Stomach (tissue), 8 donors: ENCODE measurements at regions not wholly inside any gene's neighbourhood (a gene's known extent, or its start where the extent isn't known, plus 50 kb on each side); places are given as distances from the start of the nearest gene placed in this dataset.

ENCODE experiments used
- DNase-seq, 2 donors: peaks; one replicate each; pipeline versions ENCODE4 v3.0.0 to v3.0.0-alpha.2; 2013 to 2019
- H3K27ac ChIP-seq, 5 donors: fragments of 200-600 bp in 4 of 5; sonication (generic) in 4 of 5; one replicate each; pipeline ENCODE4 v1.5.1; 2013 to 2019; ENCODE audit warnings: mild to moderate bottlenecking in 1 of 5, moderate library complexity in 1 of 5
- H3K27me3 ChIP-seq, 3 donors: fragments of 200-600 bp; sonication (generic); one replicate each; pipeline ENCODE4 v1.5.1; 2017 to 2019; ENCODE audit warnings: mixed run types in 1 of 3
- H3K36me3 ChIP-seq, 4 donors: fragments of 200-600 bp; sonication (generic); 1 replicate in 3 of 4; 2 replicates in 1 of 4; pipeline ENCODE4 v1.5.1; 2016 to 2019
- H3K4me1 ChIP-seq, 4 donors: fragments of 200-600 bp; sonication (generic); one replicate each; pipeline ENCODE4 v1.5.1; 2016 to 2019
- H3K4me3 ChIP-seq, 4 donors: fragments of 200-600 bp; sonication (generic) in 3 of 4; one replicate each; pipeline ENCODE4 v1.5.1; 2016 to 2019; ENCODE audit warnings: mild to moderate bottlenecking in 1 of 4
- H3K9me3 ChIP-seq, 4 donors: fragments of 200-600 bp; sonication (generic); one replicate each; pipeline ENCODE4 v1.5.1; 2016 to 2019
- EP300 ChIP-seq: sonication (generic); formaldehyde crosslinking; IDR thresholded peaks from one replicate; pipeline ENCODE4 v1.6.1; 2017; ENCODE audit warnings: antibody characterized with exemption
- POLR2A ChIP-seq, 4 donors: fragments of 450-650 bp; IDR thresholded peaks; one replicate each; pipeline ENCODE4 v1.6.1; 2016; ENCODE audit warnings: antibody characterized with exemption in 4 of 4, control low read depth in 2 of 4, mild to moderate bottlenecking in 1 of 4, moderate library complexity in 1 of 4
- POLR2AphosphoS5 ChIP-seq, 3 donors: sonication (generic); formaldehyde crosslinking; IDR thresholded peaks; one replicate each; pipeline ENCODE4 v1.6.1; 2016; ENCODE audit warnings: antibody characterized with exemption in 3 of 3
- WGBS, 5 donors: extraction: QIAGEN DNeasy Blood & Tissue Kit in 3 of 5; methylation state at CpG; one replicate each; pipeline versions ENCODE4 v1.1.5 to v1.1.7; 2013 to 2018; 5-methylcytosine and 5-hydroxymethylcytosine counted together
- intact Hi-C: fragments of 100-400 bp; cut with DNase I; formaldehyde crosslinking; loops from one replicate; pipeline ENCODE4 v1.15.1; 2023; ENCODE audit warnings: low total_unique reads
- TF ChIP-seq, protein P1 (sequence below), 7 experiments: fragments of 450-650 bp in 4 of 7; fragments of 200-600 bp in 3 of 7; sonication (generic) in 3 of 7; IDR thresholded peaks; one replicate each; pipeline ENCODE4 v1.5.1; 2016 to 2019; ENCODE audit warnings: antibody characterized with exemption in 7 of 7, control low read depth in 2 of 7, mild to moderate bottlenecking in 1 of 7
- donor health status: healthy with polysubstance abuse.
- donor health status: Bipolar disorder and iron deficiency.
- donor health status: healthy.

DNA sequence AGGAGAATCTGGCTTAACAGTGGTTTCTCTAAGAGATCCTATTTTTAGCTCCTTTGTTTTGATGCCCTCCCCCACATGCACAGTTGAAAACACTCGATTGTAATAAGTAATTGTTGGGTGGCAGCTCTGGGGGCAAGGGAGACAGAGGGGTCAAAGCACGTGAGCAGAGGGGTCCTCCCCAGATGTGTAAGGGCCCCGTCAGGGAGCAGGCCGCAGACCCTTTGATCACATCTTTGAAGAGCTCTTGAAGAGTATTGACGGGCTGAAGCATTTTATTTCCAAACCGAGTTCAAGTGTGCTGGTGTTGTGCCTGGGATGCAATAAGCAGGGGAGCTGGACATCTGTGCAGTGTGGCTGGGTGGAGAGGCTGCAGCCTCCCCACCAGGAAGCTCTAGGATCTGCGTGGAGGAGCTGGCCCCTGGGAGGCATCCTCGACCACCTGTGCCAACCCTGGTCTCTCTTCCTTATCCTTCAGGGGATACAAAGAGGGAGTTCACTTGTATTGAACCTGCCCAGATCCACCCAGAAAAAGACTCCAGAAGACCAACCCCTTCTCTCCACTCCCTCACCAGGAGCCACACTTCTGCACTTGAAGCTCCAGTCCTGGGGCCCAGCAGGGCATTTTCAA lies 473.0 kb upstream of the MGMT start:
- Histone ChIP-seq H3K4me1 (no peaks in the 10 kb centered on the region), H3K27ac (no peak overlapping the region), H3K36me3 (no peaks in the 10 kb centered on the region), H3K9me3 (no peaks in the 10 kb centered on the region), H3K4me3 (no peak overlapping the region), H3K27me3 (peaks cover 0 to 8% (median 0%) of the 10 kb centered on the region in 3 donors)
- intact Hi-C loops, result no loop called here
- TF ChIP-seq EP300 (no peak), POLR2AphosphoS5 (IDR thresholded peaks at IDR 0.05) (no peak), POLR2A (IDR thresholded peaks at IDR 0.05) (no peak)
- TF ChIP-seq, protein P1, sequence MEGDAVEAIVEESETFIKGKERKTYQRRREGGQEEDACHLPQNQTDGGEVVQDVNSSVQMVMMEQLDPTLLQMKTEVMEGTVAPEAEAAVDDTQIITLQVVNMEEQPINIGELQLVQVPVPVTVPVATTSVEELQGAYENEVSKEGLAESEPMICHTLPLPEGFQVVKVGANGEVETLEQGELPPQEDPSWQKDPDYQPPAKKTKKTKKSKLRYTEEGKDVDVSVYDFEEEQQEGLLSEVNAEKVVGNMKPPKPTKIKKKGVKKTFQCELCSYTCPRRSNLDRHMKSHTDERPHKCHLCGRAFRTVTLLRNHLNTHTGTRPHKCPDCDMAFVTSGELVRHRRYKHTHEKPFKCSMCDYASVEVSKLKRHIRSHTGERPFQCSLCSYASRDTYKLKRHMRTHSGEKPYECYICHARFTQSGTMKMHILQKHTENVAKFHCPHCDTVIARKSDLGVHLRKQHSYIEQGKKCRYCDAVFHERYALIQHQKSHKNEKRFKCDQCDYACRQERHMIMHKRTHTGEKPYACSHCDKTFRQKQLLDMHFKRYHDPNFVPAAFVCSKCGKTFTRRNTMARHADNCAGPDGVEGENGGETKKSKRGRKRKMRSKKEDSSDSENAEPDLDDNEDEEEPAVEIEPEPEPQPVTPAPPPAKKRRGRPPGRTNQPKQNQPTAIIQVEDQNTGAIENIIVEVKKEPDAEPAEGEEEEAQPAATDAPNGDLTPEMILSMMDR (IDR thresholded peaks at IDR 0.05), result no peak
- no peak for DNase-seq
- WGBS, 5 donors, result 70 to 81% (median 75%) methylated on average over 6 to 8 of the region's 8 CpGs

DNA sequence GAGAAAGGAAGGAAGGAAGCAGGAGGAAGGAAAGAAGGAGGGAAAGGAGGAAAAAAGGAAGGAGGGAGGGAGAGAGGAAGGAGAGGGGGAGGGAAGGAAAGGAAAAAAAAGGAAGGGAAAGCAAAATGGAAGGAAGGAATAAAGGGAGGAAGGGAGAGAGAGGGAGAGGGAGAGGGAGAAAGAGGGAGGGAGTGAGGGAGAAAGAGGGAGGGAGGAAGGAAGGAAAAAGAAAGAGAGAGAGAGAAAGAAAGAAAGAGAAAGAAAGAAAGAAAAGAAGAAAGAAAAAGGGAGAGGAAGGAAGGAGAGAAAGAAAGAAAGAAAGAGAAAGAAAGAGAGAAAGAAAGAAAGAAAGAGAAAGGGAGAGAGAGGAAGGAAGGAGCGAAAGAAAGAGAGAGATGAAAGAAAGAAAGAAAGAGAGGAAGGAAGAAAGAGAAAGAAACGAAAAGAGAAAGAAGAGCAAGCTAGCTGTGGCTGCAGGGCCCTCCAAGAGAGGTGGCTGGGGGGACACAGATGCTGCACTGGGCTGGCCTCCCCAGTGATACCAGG lies 472.4 kb upstream of the MGMT start:
- Histone ChIP-seq H3K4me1 (no peaks in the 10 kb centered on the region), H3K27ac (no peak overlapping the region), H3K4me3 (no peak overlapping the region), H3K27me3 (peaks cover 0 to 8% (median 0%) of the 10 kb centered on the region in 3 donors), H3K9me3 (no peaks in the 10 kb centered on the region), H3K36me3 (no peaks in the 10 kb centered on the region)
- intact Hi-C loops, result no loop called here
- TF ChIP-seq POLR2A (IDR thresholded peaks at IDR 0.05) (no peak), EP300 (no peak), POLR2AphosphoS5 (IDR thresholded peaks at IDR 0.05) (no peak)
- TF ChIP-seq, protein P1 (IDR thresholded peaks at IDR 0.05), result no peak
- 76 to 88% (median 80%) methylated on average over 2 of the region's 2 CpGs for WGBS, 5 donors
- DNase-seq, result no peak

DNA sequence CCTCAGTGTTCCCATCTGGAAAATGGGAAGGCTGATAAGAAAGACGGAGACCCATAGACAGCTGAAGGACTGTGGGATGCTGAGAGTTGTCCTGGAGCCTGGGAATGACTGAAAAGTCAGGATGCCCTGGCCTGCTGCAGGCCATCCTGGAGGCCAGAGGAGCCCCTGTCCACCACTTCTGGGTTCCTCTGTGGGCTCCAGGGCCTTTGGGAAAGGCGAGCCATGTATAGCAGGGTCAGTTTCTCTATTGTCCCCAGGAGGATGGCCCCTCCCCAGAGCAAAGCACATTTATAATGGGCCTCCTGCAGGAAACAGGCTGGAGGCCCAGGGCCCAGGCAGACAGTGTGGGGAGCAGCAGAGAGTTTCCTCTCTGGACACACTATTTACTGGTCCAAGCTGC lies 471.4 kb upstream of the MGMT start:
- intact Hi-C loops, result no loop called here
- Histone ChIP-seq H3K9me3 (no peaks in the 10 kb centered on the region), H3K27me3 (peaks cover 0 to 8% (median 0%) of the 10 kb centered on the region in 3 donors), H3K4me3 (no peak overlapping the region), H3K27ac (no peak overlapping the region), H3K4me1 (no peaks in the 10 kb centered on the region), H3K36me3 (no peaks in the 10 kb centered on the region)
- WGBS, 5 donors, result 66 to 88% (median 74%) methylated on average over 2 of the region's 2 CpGs
- no peak for DNase-seq
- no peak for TF ChIP-seq EP300
- no peak for TF ChIP-seq POLR2AphosphoS5 (IDR thresholded peaks at IDR 0.05)
- no peak for TF ChIP-seq POLR2A (IDR thresholded peaks at IDR 0.05)
- TF ChIP-seq, protein P1 (IDR thresholded peaks at IDR 0.05), result no peak

DNA sequence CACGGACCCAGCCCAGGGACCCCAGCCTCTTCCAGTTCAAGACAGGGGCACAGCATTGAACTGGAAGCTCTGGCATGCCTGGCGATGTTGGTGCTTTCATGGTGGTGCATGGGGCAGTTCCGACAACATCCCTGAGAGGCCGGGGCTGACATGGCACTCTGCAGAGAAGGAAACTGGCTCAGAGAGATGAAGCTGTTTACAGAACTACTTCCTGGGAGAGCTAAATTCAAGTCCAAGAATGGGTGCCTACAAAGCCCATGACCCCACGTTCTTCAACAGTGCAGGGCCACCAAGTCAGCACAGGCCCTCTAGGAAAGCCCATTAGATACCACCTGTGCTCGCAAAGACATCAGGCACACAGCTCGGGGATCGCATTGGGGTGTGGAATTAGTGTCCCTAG lies 470.9 kb upstream of the MGMT start:
- Histone ChIP-seq H3K4me1 (no peaks in the 10 kb centered on the region), H3K27me3 (peaks cover 0 to 5% (median 0%) of the 10 kb centered on the region in 3 donors), H3K4me3 (no peak overlapping the region), H3K27ac (no peak overlapping the region), H3K9me3 (no peaks in the 10 kb centered on the region), H3K36me3 (no peaks in the 10 kb centered on the region)
- TF ChIP-seq POLR2A (IDR thresholded peaks at IDR 0.05) (no peak), POLR2AphosphoS5 (IDR thresholded peaks at IDR 0.05) (no peak)
- TF ChIP-seq, protein P1 (IDR thresholded peaks at IDR 0.05), result no peak
- intact Hi-C loops, result no loop called here
- WGBS, 5 donors, result 88 to 95% (median 91%) methylated on average over 8 of the region's 8 CpGs
- no peak for DNase-seq
